22Rv1 (cell line): ENCODE measurements at regions not wholly inside any gene's neighbourhood (a gene's known extent, or its start where the extent isn't known, plus 50 kb on each side); places are given as distances from the start of the nearest gene placed in this dataset.

Source experiments
- ZFX ChIP-seq: fragments of 450-650 bp; IDR thresholded peaks from 2 replicates; pipeline ENCODE4 v1.6.1; 2017; ENCODE audit warnings: antibody characterized with exemption, borderline replicate concordance
- TF ChIP-seq, protein P1 (sequence below): fragments of 450-650 bp; IDR thresholded peaks from 2 replicates; pipeline ENCODE4 v1.5.1; 2017; ENCODE audit warnings: mild to moderate bottlenecking

DNA sequence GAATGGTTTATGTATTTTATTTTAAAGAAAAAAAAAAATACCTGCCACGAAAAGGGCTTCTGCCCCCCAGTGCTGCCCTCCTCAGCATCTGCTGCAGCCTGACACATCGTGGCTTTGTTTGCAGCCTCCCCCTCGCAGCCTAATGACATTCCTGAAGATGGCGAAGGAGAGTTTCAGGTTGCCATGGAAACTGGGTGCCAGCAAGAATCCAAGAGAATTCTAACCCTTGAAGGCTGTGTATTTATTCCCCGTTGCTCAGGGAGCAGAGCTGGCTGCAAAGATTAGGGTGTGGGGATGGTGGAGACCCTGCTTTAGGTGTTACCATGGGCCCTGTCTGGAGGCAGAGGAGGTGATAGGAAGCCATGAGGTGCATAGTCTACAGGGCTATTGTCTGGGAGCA, 126.6 kb downstream of the NSG2 start:
- TF ChIP-seq, protein P1, sequence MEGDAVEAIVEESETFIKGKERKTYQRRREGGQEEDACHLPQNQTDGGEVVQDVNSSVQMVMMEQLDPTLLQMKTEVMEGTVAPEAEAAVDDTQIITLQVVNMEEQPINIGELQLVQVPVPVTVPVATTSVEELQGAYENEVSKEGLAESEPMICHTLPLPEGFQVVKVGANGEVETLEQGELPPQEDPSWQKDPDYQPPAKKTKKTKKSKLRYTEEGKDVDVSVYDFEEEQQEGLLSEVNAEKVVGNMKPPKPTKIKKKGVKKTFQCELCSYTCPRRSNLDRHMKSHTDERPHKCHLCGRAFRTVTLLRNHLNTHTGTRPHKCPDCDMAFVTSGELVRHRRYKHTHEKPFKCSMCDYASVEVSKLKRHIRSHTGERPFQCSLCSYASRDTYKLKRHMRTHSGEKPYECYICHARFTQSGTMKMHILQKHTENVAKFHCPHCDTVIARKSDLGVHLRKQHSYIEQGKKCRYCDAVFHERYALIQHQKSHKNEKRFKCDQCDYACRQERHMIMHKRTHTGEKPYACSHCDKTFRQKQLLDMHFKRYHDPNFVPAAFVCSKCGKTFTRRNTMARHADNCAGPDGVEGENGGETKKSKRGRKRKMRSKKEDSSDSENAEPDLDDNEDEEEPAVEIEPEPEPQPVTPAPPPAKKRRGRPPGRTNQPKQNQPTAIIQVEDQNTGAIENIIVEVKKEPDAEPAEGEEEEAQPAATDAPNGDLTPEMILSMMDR = no peak
- no peak for TF ChIP-seq ZFX
